NCI-H748 (cell line): ENCODE measurements at regions not wholly inside any gene's neighbourhood (a gene's known extent, or its start where the extent isn't known, plus 50 kb on each side); places are given as distances from the start of the nearest gene placed in this dataset.
"Not testable (repeated sequence)": the region's sequence is repeated elsewhere in the genome, so short reads cannot be mapped to it uniquely, and the experiment has no call there.

Experiments
- DNase-seq: peaks from one replicate; lab custom pipeline; 2025; ENCODE audit not compliant: unreplicated experiment; lab: John Stamatoyannopoulos, UW

GRCh38 chr16:62876133-62876532, 839.9 kb upstream of the CDH8 start:
- DNase-seq: no peak

DNA sequence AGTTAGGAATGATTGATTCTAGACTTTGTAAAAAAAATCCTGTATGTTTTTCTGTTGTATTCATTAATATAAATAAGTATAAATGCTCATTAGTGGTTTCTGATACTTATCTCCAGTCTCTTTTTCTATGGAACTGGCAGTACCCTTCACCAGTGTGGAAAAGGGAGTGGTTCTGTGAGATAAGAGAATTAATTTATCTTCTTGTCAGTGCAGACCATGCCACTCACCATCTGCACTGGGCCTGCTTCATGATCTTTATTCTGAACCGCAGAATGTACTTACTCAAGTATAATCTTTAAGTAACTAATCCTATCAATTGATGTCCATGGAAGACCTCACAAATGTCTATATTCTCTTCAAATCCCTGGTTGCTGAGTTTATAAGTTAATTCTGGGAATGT, 836.1 kb upstream of the CDH8 start:
- DNase-seq: no peak

DNA sequence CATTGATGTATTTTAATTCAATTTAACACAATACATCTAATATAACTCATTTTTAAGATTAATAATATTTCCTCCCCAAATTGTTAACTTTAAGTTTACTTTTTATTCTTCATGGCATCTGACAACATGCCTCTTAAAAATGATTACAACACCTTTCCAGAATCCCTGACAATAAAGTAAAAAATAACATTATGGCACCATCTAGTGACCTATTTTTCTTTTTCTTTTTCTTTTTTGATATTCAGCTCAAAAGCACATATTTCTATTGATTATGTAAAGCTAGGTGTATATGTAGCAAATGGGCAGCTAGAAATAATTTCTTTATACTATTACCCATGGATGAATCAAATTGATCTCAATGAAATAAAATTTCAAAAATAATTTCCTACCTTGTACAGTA, 834.3 kb upstream of the CDH8 start:
- peak; percentile 12 for DNase-seq

DNA sequence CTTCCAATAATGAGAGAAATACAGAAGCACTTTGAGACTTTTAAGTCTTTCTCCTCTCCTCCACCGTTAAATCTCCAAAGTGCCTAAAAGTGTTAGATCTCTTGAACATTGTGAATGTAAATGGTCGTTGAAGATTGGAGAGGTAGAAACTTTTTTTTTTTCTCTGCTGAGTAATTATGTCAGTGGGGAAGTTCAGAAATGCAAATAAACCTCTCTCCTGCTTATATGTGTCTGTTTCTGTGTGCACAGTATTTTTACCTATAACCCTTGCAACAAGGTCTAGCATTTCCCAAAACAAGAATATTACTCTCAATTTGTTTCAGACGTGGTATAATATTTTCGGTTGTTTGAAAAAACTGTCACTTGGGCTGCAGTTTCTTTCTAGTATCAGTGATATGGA, 833.6 kb upstream of the CDH8 start:
- DNase-seq: no peak

GRCh38 chr16:62863139-62863538, 826.9 kb upstream of the CDH8 start:
- no peak for DNase-seq

DNA sequence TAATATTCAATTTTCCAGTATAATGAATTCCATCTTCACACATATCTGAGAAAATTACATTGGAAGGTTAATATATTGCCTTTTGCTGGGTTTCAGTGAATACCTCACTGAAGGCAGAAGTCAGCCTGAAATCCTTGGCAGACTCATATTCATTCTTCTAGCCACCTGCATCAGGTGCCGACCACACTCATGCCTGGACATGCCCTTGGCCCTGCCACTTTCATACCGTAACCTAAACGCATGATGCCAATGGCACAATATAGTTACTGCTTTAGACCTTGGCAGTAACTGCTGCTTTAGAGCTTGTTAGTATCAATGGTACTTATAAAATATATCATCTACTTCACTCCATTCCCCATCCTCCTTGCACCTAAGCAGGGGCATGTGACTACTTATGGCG, 817.6 kb upstream of the CDH8 start:
- DNase-seq: peak; percentile 47

DNA sequence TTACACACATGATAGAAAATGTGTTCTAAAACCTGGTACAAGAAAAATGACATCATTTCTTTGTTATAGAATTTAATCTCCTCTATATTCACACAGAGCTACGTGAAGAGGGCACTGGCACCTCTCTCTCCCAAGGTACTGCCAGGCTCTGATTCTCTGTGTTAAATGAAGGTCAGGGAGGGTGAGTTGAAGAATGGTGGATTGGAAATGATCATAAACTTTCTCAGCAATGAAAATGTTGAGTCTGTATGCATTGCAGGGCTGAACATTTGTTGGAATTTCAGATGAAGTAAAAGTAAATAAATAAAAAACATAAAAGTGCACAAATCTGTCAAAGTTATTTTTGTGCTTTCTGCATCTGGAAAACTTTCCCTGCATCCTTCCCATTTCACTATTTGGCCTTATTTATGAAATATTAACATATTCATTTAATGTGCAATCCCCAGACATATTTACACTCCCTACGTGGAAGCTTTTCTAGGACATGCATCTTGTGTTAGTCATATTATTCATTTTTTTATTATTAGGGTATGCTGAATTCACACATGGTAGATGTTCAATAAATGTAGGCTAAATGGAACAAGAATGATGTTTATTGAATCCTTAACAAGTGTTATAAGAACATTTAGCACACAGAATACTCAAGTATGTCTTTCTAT, 810.3 kb upstream of the CDH8 start:
- DNase-seq: no peak

DNA sequence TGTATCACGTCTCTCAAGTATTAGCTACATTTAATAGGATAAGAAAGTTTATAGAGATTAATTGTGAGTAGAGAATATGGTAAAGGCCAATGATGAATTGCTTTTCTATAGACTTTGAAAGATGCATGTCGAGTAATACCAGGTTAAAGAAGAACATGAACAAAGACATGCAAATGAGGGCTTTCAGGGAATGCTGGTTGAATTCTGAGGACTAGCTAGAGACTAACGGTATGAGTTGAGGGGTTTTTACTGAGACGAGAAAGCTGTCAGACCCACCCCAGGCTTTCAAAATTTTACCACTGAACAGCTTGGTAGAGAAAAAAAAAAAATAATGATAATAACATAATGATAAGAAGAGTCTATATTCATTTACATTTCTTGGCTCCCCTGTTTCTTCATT, 796.0 kb upstream of the CDH8 start:
- DNase-seq: no peak

DNA sequence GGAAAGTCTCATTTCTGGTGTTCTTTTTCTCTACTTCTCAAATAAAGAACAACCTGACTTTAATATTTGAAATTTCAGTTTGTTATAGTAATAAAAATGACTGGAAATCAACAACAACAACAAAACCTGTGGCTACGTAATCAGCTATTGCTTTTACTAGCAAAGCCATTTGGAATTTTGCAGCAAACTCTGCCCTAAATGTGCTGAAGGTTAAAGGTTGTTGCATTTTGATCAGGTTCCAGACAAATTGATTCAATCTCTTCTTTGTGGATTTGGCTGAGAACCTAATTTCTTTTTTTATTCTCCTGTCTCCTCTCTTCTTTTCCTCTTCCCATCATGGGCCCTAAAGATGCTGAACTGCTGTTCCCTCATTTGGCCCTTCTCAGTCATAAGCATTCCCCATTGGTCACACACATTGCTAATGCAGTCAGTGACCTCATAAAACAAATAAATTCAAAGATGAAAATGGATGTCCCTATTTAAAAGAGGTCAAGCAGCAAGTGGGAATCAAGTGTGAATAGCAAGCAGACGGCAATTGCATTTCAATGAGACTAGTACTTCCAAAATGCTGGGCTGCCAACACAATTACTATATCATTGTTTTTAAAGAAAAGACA, 795.1 kb upstream of the CDH8 start:
- DNase-seq: peak; percentile 53

- peak; percentile 72 for DNase-seq
These were observed 793.4 kb upstream of the CDH8 start for GRCh38 chr16:62829607-62830006.

DNA sequence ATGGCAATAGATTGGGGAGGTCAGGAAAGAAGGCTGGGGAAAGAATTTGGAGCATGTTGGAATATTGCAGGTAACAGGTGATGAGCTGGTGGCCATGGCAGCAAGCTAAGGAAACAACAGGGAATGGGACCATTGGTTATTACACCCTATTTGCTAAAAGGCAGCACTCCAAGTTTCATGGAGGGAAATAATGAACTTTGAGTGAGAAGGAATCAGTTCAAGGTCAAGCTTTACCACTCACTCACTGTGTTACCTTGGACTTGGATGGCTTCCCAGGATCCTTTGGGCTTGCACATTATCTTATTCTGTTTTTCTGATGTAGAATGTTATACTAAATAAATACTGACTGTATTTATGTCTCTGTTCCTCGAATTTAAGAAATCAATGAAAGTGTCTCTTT, 792.8 kb upstream of the CDH8 start:
- DNase-seq: no peak

DNA sequence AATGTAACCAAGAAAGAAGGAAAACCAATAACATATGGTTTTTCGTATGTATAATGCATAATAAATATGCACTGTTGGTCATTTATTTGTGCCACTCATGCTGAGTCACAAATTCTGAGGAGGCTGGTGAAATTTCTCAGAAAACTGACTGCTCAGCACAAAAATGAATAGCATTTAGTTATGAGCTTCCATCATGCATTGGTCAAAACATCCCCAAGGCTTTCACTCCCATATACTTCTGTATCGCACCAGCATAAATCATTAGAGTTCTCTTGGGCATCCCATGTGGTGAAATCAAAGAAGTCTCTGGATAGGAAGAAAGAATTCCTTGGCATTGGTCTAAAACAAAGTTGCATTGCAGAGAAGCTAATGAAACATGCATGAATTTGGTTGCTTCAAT, 785.6 kb upstream of the CDH8 start:
- DNase-seq: no peak

GRCh38 chr16:62816971-62817519, 780.8 kb upstream of the CDH8 start:
- peak; percentile 89 for DNase-seq

DNA sequence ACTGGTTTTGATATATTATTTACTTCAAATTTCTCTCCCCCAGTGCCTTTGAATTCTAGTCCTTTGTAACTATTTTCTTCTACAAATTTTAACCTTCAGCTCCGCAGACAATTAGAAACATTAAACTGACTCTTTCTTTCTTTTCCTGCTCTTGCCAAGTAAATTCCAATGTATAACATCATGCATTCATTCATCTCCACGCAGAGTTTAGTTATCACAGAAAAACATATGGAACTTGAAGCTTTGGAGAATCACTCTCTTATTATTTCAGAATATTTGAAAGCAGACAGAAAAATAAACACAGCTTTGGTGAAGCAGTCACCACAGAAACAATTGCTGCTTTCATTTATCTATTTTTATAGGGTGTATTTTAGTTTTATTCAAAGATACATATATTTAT, 778.7 kb upstream of the CDH8 start:
- no peak for DNase-seq

DNA sequence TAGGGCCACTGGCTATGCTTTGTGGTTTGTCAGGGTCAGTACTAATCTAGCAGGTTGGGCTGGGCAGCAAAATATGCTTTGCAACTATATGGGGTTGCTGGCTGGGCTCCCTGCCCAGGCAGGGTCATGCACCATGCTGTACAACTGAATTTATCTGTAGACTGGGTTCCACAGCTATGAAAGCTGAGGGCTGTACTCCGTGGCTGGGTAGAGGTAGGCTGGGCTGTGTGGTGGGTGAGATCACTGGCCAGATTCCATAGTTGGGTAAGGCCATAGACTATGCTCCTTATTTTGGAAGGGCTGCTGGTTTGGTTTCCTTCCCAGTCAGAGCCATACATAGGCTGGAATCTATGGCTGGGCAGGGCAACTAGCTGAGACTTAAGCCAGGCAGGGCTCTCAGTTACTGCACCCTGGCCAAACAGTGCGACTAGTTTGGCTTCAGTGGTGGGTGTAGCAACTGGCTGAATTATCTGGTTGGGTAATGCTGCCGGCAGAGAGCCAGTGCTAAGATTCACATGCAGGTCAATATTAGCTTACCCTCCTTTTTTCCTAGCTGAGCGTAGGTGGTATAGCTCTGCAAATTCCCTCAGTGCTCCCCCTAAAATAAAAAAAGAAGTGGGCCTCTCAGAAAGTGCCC, 769.1 kb upstream of the CDH8 start:
- DNase-seq: no peak

GRCh38 chr16:62794724-62795123, 758.5 kb upstream of the CDH8 start:
- no peak for DNase-seq

- DNase-seq: not testable (repeated sequence)
These were observed 743.8 kb upstream of the CDH8 start for GRCh38 chr16:62780081-62780480.

DNA sequence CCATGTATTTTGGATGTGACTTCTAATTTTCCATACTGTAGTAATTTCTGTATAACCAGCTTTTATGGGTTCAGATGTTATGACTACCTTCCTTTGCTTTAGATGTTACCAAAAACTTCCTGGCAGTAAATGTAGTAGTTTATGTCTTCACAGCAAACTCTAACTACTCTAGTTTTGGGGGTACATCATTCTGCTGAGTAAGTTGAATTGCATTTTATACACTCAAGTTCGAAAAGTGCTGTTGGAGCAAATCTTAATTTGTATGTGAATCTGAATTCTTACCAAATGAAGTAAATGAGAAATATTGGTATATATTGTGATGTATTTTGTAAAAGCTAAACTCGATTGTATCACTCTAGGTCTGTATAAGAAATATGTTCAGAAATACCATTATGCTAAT, 728.3 kb upstream of the CDH8 start:
- DNase-seq: no peak

GRCh38 chr16:62760398-62760797, 724.2 kb upstream of the CDH8 start:
- no peak for DNase-seq

GRCh38 chr16:62755938-62756337, 719.7 kb upstream of the CDH8 start:
- DNase-seq: no peak

GRCh38 chr16:62752854-62753253, 716.6 kb upstream of the CDH8 start:
- no peak for DNase-seq

DNA sequence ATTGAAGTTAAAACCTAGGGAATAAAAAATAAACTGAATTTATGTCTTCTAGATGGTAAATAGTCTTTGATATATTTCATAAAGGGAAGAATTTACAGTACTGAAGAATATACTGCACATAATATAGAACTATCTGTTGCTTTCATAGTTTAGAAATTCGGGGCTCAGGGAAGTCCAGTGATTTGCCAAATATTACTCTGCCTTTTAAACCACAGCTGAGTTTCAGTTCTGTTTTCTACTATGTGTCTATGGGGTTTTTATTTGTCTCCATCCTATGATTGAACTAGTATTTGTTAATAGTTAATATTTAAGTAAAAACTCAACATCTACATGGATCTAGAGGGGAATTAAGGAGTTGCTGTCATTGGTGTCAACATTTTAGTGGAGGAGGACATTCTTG, 715.0 kb upstream of the CDH8 start:
- no peak for DNase-seq
